RWPE1 (cell line): ENCODE measurements at regions not wholly inside any gene's neighbourhood (a gene's known extent, or its start where the extent isn't known, plus 50 kb on each side); places are given as distances from the start of the nearest gene placed in this dataset.

Source experiments
- CTCF ChIA-PET: fragments of 350-600 bp; sonication (Branson Sonifier 250); formaldehyde crosslinking; extraction: SDS; loops from one replicate; lab custom pipeline; 2021; lab: Yijun Ruan, JAX
- POLR2A ChIA-PET: fragments of 400-600 bp; formaldehyde crosslinking; extraction: SDS; loops from one replicate; lab custom pipeline; 2020; ENCODE audit warnings: antibody characterized with exemption; ENCODE audit not compliant: low non-redundant PET; lab: Yijun Ruan, JAX
- DNase-seq: peaks from one replicate; pipeline ENCODE4 v3.0.0; 2012; ENCODE audit warnings: low spot score
- H3K27ac ChIP-seq: fragments of 450-650 bp; 2 replicates; pipeline ENCODE4 v1.5.1; 2017
- TF ChIP-seq, protein P1 (sequence below): fragments of 450-650 bp; conservative IDR thresholded peaks from 2 replicates; pipeline ENCODE4 v1.5.1; 2017; ENCODE audit warnings: low read depth, mild to moderate bottlenecking

DNA sequence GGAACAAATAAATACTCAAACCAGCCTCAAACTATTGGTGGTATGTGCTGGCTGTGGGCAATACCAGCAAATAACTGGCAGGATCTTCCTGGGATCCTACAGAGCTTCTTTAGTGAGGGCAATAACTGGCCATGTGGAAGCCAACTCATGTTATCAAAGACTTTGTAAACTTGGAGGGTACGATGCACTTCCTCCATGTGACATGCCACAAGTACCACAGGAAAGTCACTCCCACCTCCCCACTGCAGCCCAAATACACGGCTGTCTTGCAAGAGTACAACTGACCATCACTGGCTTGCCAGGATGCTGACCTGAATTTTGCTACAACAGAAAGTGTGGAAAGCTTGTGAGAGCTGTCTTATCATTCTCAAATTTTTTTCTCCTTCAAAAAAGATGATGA lies 93.3 kb upstream of the MAML3 start:
- DNase-seq = no peak
- POLR2A ChIA-PET = no interaction called here
- TF ChIP-seq, protein P1, sequence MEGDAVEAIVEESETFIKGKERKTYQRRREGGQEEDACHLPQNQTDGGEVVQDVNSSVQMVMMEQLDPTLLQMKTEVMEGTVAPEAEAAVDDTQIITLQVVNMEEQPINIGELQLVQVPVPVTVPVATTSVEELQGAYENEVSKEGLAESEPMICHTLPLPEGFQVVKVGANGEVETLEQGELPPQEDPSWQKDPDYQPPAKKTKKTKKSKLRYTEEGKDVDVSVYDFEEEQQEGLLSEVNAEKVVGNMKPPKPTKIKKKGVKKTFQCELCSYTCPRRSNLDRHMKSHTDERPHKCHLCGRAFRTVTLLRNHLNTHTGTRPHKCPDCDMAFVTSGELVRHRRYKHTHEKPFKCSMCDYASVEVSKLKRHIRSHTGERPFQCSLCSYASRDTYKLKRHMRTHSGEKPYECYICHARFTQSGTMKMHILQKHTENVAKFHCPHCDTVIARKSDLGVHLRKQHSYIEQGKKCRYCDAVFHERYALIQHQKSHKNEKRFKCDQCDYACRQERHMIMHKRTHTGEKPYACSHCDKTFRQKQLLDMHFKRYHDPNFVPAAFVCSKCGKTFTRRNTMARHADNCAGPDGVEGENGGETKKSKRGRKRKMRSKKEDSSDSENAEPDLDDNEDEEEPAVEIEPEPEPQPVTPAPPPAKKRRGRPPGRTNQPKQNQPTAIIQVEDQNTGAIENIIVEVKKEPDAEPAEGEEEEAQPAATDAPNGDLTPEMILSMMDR = no peak
- no peak overlapping the region for H3K27ac ChIP-seq
- CTCF ChIA-PET = interaction anchor here (0.6 to 0.7 kb wide), 2 partner anchors 139 to 392 kb away, joined by 3 to 4 read pairs; no protein-coding TSS in a partner anchor

DNA sequence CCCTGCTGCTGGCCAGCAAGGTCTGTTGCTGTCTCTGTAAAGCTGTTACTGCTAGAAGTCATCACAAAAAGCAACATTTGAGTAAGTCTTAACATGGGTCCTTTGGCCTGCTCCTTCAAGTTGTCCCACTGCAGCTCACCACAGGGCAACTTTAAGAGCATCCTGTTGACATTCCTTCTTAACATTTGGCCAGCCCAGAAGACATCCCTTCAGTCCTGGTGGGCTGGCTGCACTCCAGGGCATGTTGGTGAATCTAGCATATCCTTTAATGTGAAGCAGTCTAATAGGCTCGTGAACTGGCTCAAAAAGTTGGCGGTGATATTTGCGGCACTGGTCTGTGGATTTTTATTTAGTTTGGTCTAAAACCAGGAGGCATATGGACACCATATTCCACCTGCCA lies 92.2 kb upstream of the MAML3 start:
- DNase-seq = no peak
- ChIA-PET POLR2A (no interaction called here), CTCF (no interaction called here)
- H3K27ac ChIP-seq = no peak overlapping the region
- TF ChIP-seq, protein P1 = no peak

DNA sequence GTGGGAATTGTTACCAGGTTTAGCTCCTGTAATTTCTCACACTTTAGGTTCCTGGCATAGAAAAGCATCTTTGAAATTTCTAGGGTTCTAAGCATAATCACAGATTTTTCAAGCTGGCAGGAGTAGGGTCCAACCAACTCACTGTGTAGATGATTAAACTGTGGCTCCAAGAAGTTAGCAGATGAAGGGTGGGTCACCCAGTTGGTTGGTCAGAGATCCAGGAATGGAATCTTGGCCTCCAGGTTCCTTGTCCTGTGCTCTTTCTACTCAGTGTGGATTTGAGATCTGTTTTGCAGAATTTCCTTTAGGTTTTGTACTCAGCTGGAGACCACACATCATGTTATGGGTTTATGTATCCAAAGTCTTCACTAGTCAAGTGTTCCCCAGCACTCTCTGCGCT lies 90.3 kb upstream of the MAML3 start:
- POLR2A ChIA-PET = no interaction called here
- CTCF ChIA-PET = no interaction called here
- TF ChIP-seq, protein P1 = no peak
- no peak overlapping the region for H3K27ac ChIP-seq
- DNase-seq = no peak

DNA sequence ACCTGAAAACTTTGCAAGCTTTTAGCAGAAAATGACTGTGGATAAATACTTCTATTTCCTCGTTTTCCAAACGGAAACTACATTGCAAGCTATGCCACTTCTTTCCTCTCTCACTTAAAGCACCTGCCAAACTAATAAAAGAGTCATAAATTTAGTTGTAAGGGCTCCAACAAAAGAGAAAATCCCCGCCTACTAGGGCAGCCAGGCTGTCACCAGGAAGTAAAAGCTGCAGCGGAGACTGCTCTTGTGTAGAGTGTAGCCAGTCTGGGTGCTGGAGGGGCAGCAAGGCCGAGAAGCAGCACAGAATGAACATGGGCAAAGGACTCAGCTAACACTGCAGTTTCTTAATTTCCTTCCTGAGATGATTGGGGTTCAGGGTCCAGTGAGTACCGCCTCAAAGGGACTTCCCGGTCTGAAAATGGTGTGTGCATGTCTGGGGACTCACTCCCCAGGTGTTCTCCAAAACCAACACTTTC lies 89.3 kb upstream of the MAML3 start:
- no peak for DNase-seq
- TF ChIP-seq, protein P1 = no peak
- H3K27ac ChIP-seq = no peak overlapping the region
- ChIA-PET CTCF (interaction anchor here (0.6 to 1.1 kb wide), 2 partner anchors 10 to 110 kb away, joined by 4 to 6 read pairs; no protein-coding TSS in a partner anchor), POLR2A (no interaction called here)

DNA sequence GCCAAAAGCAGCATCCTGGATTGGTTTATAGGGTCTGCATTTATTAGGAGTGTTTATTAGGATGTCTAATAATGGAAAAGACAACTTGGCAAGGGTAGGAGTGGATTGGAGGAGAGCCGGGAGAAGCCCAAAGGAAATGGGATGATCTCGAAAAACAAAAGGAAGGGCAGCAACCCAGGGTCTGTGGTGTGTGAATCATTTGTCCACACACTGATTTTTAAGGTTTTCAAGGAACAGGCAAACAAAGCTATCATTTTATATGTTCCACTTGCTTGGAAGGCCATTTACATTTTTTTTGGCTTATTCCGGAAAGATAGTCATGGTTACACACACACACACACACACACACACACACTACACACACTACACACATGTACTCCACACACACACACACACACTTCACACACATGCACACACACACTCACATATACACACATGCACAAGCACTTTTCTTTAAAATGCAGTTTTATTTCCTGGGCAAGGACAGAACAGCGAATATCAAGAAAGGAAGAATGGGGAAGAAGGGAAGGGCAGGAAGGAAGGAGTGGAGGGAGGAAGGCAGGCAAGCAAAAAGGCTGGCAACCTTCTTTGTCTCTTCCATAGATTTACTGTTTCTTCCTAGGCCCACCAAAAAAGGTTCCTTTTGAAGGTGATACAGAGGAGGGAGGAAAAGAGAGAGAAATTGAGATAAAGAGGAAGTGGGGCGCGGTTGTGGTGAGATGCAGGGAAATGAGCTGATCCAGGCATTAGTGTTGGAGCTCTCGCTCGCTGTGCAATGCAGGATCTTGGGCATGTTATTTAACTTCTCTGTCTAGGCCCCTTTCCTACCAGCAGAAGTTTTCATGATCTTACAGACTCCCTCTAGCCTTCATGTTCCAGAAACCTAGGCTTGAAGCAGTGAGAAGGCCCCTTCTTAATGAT lies 88.6 kb upstream of the MAML3 start:
- TF ChIP-seq, protein P1 = no peak
- no peak for DNase-seq
- no peak overlapping the region for H3K27ac ChIP-seq
- ChIA-PET CTCF (interaction anchor here (1.1 kb wide), 1 partner anchor 11 kb away, joined by 4 read pairs; no protein-coding TSS in a partner anchor), POLR2A (no interaction called here)

DNA sequence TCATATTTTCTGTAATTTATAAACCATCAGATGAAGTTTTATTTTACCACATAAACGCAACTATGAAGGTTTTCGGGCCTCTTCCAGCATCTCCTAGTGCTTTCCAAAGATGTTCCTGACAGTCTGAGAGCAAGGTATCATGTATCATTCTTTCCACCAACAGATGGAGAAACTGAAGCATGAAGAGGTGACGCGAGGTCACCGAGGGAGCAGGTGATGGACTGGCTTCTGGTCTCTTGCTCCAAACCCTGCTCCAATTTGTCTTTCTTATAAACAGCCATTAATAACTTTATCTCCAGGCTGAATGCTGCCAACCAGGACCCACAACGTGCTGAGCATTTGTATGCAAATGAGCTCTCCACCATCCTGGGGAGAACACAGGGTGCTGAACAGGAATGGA lies 86.3 kb upstream of the MAML3 start:
- CTCF ChIA-PET = no interaction called here
- POLR2A ChIA-PET = no interaction called here
- TF ChIP-seq, protein P1 = no peak
- DNase-seq = no peak
- H3K27ac ChIP-seq = no peak overlapping the region
